ENCODE measurements at regions not wholly inside any gene's neighbourhood (a gene's known extent, or its start where the extent isn't known, plus 50 kb on each side); places are given as distances from the start of the nearest gene placed in this dataset.

- ATAC-seq (no peak), DNase-seq (ENCODE audit: low spot score) (no peak)
- intact Hi-C loops (cut with DNase I): no loop called here
Measured at GRCh38 chr2:21251216-21251980, 127.6 kb downstream of the TDRD15 start.

DNA sequence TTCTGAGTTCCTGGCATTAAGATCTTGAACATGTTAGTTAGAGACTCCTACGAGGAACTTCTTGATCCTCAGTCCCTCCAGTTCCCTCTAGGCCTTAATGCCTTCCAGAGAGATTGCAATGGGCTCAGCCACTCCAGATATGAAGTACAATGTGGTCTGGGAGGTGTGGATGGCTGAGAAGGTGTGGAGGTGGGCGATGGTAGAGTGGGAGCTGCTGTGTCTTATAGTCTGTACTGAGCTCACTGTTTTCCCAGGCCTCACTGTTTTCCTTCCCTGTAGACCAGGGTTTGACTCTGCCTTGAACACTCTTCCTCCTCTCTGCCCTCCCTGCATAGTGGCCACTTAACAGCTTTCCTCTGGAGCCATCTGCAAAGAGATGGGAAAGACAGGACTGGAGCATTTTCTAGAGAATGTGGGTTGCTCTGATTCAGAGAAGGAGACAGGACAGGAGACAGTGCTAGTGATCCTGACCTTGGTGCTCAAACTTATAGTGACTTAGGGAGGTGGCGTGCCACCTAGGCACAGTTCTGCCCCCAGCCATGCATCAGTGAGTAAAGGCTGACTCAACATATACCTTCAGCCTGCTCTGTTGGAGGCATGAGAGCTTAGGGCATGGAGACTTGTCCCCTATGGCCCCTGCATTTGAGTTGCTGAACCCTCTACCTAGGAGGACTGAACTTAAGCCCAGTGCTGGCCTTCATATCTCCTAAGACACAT, 129.7 kb downstream of the TDRD15 start:
- intact Hi-C loops (cut with DNase I): no loop called here
- no peak for DNase-seq (ENCODE audit: low spot score)
- ATAC-seq: no peak

DNA sequence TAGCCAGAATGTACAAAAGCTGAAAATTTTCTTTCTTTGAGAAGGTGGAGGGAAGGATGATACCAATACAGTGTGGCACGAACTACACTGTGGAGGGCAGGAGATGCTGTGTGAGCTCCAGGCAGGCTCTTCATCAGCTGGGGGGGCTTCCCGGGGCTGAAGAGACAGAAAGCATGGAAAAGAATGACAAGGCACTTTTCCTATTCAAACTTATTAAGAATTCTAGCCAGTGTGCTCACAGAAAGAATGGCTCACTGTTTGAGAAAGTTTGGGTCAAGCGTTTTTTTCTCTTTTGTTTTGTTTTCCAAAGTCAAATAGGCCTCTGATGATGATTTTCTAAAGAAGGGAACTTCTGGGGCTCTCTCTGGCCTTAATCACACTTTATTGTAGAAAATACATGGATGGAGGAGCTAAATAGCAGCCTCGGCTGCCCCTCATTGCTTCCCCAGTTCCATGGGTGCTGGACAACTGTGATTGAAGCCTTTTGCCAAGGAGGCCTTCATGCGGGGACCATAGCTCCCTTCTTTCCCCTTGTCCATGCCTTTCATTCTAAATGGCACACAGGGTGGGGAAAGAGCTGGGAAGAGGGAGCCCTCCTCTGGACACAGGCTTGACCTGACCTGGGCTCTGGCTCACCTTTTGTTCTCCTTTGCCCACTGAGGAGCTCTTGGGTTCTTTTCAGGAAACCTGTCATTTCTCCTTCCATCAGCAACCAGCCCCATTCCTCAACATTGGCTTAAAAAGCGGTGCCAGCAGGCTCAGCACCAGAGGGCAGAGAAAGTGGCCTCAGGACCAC, 130.6 kb downstream of the TDRD15 start:
- ATAC-seq (peak; percentile 26), DNase-seq (ENCODE audit: low spot score) (no peak)
- intact Hi-C loops (cut with DNase I): no loop called here

DNA sequence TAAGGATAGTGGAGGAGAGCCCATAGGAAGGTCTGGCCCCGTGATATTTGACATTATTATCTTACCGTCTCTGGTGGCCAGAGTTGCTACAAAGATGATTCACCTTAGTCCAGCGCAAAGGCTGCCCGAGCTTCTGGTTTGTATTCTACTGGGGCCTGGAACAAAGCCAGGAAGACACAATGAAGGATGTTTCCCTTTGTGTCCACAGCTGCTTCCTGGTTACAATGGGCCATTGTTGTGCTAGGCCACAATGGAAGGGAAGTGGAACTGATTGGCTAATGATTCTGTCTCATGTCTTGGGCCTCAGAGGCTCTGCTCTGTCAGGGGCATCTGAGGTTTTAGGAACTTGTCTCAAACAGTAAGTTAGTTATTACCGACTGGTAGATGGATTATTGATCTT, 132.2 kb downstream of the TDRD15 start:
- DNase-seq (ENCODE audit: low spot score) (peak; percentile 75), ATAC-seq (peak; percentile 95)
- intact Hi-C loops (cut with DNase I): no loop called here

- ATAC-seq: no peak
- intact Hi-C loops (cut with DNase I): no loop called here
- DNase-seq (ENCODE audit: low spot score): no peak
Measured at GRCh38 chr2:21257621-21258020, 133.9 kb downstream of the TDRD15 start.

GRCh38 chr2:21258082-21258481, 134.3 kb downstream of the TDRD15 start:
- no peak for DNase-seq (ENCODE audit: low spot score)
- intact Hi-C loops (cut with DNase I): no loop called here
- ATAC-seq: no peak

- DNase-seq (ENCODE audit: low spot score) (no peak), ATAC-seq (no peak)
- intact Hi-C loops (cut with DNase I): no loop called here
Measured at GRCh38 chr2:21260311-21260710, 136.5 kb downstream of the TDRD15 start.

- intact Hi-C loops (cut with DNase I): no loop called here
- no peak for DNase-seq (ENCODE audit: low spot score)
- ATAC-seq: no peak
Measured at GRCh38 chr2:21261591-21261990, 137.8 kb downstream of the TDRD15 start.

GRCh38 chr2:21262426-21262940, 138.7 kb downstream of the TDRD15 start:
- ATAC-seq: no peak
- no peak for DNase-seq (ENCODE audit: low spot score)
- intact Hi-C loops (cut with DNase I): no loop called here

DNA sequence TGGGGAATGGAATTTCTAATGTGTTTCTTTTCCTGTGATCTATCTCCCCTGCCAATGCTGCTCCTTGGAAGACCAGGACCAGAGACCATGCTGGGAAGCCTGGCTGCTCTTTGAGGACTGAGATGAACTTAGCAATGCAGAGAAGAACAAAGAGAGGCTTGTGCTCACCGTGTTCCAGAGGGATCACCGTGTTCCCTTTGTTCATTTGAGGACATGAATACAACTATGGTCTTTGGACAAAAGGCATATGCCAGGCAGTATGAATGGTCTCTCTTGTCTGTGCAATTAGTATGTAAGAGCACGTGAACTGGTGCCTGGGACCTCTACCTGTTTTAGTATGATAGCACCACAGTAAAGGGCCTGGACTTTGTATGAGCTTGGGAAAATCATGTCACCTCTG, 139.9 kb downstream of the TDRD15 start:
- DNase-seq (ENCODE audit: low spot score) (no peak), ATAC-seq (peak; percentile 56)
- intact Hi-C loops (cut with DNase I): no loop called here

DNA sequence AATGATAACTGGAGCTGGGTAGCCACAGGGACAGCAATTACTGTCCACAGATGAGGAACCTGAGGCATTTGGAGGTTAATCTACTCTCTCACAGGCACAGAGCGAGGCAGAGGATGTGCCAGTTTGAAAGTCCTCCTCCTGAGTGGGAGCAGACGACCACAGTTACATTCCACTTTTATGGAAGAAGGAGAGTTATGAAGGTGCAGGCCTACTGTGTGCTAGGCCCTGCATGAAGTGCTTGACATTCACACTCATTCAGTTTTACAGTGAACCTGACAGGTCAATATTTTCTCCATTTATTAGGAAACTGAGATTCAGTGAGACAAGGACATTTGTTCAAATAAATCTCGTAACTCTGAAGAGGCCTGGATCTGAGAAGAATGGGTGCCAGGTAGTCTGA, 142.0 kb downstream of the TDRD15 start:
- no peak for DNase-seq (ENCODE audit: low spot score)
- ATAC-seq: no peak
- intact Hi-C loops (cut with DNase I): no loop called here

DNA sequence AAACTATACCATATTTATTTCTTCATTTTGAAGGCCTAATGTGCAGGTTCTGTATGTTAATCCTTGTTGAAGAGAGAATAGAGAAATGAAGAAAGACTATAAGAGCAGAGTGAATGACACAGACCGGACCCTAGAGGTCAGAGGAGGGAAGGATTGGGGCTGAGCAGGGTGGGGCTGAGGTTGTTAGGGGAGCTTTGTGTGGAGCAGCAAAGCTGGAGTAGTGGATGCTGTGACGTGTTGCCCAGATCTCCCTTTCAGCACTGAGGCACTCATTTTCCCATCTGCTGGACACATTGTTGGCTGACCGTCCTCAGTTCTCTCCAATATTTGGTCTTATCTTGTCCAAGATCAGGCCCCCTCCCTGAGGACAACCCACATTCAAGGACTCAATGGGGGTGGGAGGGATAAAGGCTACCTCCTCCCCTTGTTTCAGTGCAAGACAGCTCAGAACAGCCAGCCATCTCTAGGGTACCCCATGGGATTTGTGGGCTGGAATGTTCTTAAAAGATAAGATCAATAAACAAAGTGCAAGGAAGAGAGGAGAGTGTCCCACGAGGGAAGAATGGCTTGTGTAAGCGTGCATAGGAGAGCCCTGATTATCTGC, 143.6 kb downstream of the TDRD15 start:
- DNase-seq (ENCODE audit: low spot score): no peak
- intact Hi-C loops (cut with DNase I): no loop called here
- peak; percentile 64 for ATAC-seq

DNA sequence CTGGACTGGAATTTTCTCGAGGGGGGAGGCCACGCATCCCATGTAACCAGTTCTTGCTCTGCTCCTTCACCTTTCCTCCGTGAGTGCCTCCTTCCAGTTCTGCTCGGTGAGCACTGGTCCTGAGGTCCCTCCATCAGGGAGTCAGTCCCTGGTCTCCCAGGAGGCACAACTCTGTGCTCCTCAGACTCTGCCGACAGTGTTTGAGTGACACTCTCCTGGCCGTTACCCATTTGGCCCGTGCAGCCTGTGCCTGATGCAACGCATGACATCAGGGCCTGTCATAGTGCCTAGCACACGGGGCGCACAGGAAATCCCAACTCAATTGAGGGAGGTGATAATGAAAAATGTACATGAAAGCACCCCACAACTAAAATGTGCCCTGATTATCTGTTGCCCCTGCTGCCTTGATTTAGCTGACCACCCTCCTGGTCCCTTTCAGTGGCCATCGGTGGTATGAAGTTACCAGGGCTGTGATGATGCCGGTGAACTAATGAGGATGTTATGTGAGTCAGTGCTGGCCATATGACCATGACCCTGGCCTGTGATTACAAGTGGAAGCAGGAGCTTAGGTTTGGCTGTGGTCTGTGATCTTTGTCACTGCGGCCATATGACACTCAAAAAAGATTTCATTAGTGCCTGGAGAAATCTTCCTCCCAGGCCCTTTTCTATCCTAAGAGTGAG, 144.6 kb downstream of the TDRD15 start:
- intact Hi-C loops (cut with DNase I): no loop called here
- DNase-seq (ENCODE audit: low spot score): no peak
- no peak for ATAC-seq

GRCh38 chr2:21268878-21269224, 145.1 kb downstream of the TDRD15 start:
- no peak for DNase-seq (ENCODE audit: low spot score)
- intact Hi-C loops (cut with DNase I): no loop called here
- ATAC-seq: no peak

- ATAC-seq (no peak), DNase-seq (ENCODE audit: low spot score) (no peak)
- intact Hi-C loops (cut with DNase I): no loop called here
Measured at GRCh38 chr2:21269382-21269781, 145.6 kb downstream of the TDRD15 start.

GRCh38 chr2:21270083-21270491, 146.3 kb downstream of the TDRD15 start:
- intact Hi-C loops (cut with DNase I): no loop called here
- ATAC-seq (no peak), DNase-seq (ENCODE audit: low spot score) (no peak)

DNA sequence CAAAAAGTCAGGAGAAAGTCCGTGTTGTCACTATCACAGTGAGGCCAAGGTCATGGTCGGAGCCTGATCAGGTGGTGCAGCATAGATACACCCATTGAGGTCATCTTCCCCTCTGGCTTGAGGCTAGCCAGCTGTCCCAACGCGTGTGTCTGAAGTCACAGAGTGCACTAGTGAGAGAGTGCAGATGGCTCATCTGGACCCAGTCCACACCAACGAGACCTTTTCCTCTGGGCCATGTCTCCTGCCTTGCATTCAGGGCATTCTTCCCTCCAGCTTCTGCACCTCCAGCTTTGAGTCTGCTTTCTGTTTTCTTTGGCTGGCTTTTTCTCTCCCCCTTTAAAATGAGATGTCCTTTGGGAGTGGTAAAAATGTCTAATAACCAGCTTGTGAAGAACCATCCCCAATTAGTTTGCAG, 146.9 kb downstream of the TDRD15 start:
- DNase-seq (ENCODE audit: low spot score): peak; percentile 66
- ATAC-seq: peak; percentile 92
- intact Hi-C loops (cut with DNase I): no loop called here

GRCh38 chr2:21276163-21276562, 152.4 kb downstream of the TDRD15 start:
- ATAC-seq (no peak), DNase-seq (ENCODE audit: low spot score) (no peak)
- intact Hi-C loops (cut with DNase I): no loop called here

Data from sciatic nerve (tissue), 2 donors.